ENCODE measurements at regions not wholly inside any gene's neighbourhood (a gene's known extent, or its start where the extent isn't known, plus 50 kb on each side); places are given as distances from the start of the nearest gene placed in this dataset.
A peak's percentile ranks its signal among the peaks of the same experiment; 100 is the strongest.

DNA sequence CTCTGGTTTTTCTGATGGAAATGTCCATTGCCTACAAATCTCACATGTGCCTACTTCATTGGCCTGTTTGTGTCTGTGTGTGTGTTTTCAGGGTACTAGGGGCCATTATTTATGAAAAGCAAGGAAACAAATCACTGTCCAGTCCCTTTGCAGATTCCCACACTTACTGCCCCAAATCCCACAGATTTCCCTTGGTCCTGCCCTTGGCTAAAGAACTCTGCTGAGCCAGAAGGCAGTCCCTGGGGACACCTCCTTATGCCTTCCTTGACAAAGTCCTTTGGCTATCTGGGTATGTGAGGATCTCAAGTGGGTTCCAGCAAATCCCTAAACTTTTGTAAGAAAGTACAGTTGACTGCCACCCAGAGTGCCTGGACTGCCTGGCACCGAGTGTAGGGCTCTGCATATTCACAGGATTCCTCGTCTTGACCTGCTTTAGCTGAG lies 388.1 kb downstream of the BCAT1 start:
- CTCF ChIA-PET: no interaction called here

DNA sequence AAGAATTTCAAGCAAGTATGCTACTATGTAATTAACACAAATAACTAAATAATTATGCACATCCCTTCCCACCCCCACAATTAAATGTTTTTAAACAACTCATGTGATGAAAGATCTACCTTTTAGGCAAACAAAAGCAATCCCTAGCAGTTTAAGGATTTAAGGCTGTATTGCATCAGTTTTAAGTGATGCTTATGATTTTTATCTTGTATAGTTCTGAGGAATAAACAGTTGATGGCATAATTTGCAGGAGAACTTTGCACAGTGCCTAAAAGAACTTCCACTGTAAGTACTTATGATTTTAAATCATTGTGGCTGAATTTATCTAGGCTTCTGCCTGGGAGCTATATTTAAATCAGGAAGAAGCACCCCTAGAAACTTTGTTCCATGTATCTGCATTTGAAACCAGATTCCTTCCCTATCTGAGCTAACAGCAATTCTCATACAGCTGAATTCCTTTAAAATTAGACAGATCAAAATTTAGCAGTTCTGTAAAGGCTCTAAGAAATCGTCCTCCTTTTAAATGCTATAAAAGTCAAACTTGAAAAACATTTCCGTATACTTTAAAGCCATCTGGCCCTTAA lies 388.6 kb downstream of the BCAT1 start:
- no peak overlapping the region for H3K4me3 Mint-ChIP-seq
- ATAC-seq (no peak), DNase-seq (no peak)
- no peak overlapping the region for H3K27ac Mint-ChIP-seq
- peaks cover 16% of the 10 kb centered on the region for H3K4me1 Mint-ChIP-seq (ENCODE audit: low read depth)
- ChIA-PET POLR2A (no interaction called here), CTCF (no interaction called here)
- no peaks in the 10 kb centered on the region for H3K9me3 Mint-ChIP-seq (ENCODE audit: insufficient read depth)
- H3K36me3 Mint-ChIP-seq (ENCODE audit: low read depth): no peaks in the 10 kb centered on the region
- H3K27me3 Mint-ChIP-seq (ENCODE audit: low read depth): peaks cover 60% of the 10 kb centered on the region

More for the DNA sequence above, 388.1 kb downstream of the BCAT1 start:
- H3K36me3 Mint-ChIP-seq (ENCODE audit: low read depth): no peaks in the 10 kb centered on the region
- ATAC-seq (no peak), DNase-seq (no peak)
- peaks cover 60% of the 10 kb centered on the region for H3K27me3 Mint-ChIP-seq (ENCODE audit: low read depth)
- peak overlapping the region; percentile 59 for H3K4me3 Mint-ChIP-seq
- H3K4me1 Mint-ChIP-seq (ENCODE audit: low read depth): peaks cover 16% of the 10 kb centered on the region
- H3K9me3 Mint-ChIP-seq (ENCODE audit: insufficient read depth): no peaks in the 10 kb centered on the region
- POLR2A ChIA-PET: no interaction called here
- no peak overlapping the region for H3K27ac Mint-ChIP-seq

DNA sequence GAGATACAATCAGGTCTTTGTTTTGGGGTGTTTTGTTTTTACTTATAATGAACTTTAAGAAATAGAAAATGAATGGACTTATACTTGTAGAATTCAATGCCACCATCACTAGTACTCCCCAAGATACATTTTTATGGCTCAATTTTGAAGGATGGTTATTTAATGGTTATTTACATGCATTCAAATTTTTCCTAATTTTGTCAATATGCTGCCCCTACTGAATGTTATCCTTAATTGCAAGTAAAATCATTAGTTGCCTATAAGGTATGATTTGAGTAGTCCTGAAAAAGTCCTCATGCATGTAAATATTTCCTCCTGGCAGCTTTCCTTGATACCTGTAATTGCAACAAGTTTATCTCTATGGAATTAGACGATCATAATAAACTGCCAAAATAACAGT lies 391.2 kb downstream of the BCAT1 start:
- Mint-ChIP-seq H3K36me3 (ENCODE audit: low read depth) (no peaks in the 10 kb centered on the region), H3K4me1 (ENCODE audit: low read depth) (peaks cover 7% of the 10 kb centered on the region)
- ATAC-seq: no peak

DNA sequence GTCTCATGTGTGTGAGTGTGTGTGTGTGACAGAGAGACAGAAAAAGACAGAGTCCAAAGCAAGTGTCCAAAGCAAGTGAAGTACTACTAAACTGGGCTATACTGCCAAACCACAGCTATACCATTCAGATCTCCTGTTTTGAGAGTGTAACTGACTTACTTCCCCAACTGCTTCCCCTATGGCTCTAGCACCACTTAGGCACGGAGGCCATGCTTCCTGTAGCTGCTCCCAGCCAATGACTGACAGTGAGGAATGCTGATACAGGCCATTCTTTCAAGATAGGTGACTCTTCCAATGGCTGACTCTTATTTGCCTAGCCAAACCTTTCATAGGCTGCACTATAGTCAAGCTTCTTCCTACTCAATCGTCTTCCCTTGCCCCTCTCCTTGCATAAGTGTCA lies 393.2 kb downstream of the BCAT1 start:
- Mint-ChIP-seq H3K4me3 (no peak overlapping the region), H3K27ac (no peak overlapping the region)
- POLR2A ChIA-PET: no interaction called here

More for the DNA sequence above, 391.2 kb downstream of the BCAT1 start:
- POLR2A ChIA-PET: no interaction called here
- no peak for DNase-seq
- no peak overlapping the region for H3K27ac Mint-ChIP-seq
- H3K27me3 Mint-ChIP-seq (ENCODE audit: low read depth): peaks cover 37% of the 10 kb centered on the region
- no peak overlapping the region for H3K4me3 Mint-ChIP-seq
- no peaks in the 10 kb centered on the region for H3K9me3 Mint-ChIP-seq (ENCODE audit: insufficient read depth)
- CTCF ChIA-PET: no interaction called here

GRCh38 chr12:24554612-24555295 lies 394.1 kb downstream of the BCAT1 start:
- ChIA-PET POLR2A (no interaction called here), CTCF (no interaction called here)
- ATAC-seq (no peak), DNase-seq (no peak)
- H3K4me3 Mint-ChIP-seq: no peak overlapping the region
- H3K4me1 Mint-ChIP-seq (ENCODE audit: low read depth): no peaks in the 10 kb centered on the region
- H3K9me3 Mint-ChIP-seq (ENCODE audit: insufficient read depth): no peaks in the 10 kb centered on the region
- peaks cover 11% of the 10 kb centered on the region for H3K27me3 Mint-ChIP-seq (ENCODE audit: low read depth)
- H3K27ac Mint-ChIP-seq: no peak overlapping the region
- H3K36me3 Mint-ChIP-seq (ENCODE audit: low read depth): no peaks in the 10 kb centered on the region

More for the DNA sequence above, 393.2 kb downstream of the BCAT1 start:
- Mint-ChIP-seq H3K9me3 (ENCODE audit: insufficient read depth) (no peaks in the 10 kb centered on the region), H3K4me1 (ENCODE audit: low read depth) (no peaks in the 10 kb centered on the region), H3K27me3 (ENCODE audit: low read depth) (peaks cover 21% of the 10 kb centered on the region), H3K36me3 (ENCODE audit: low read depth) (no peaks in the 10 kb centered on the region)
- DNase-seq (no peak), ATAC-seq (no peak)
- CTCF ChIA-PET: no interaction called here

GRCh38 chr12:24553259-24553658 lies 395.6 kb downstream of the BCAT1 start:
- CTCF ChIA-PET: no interaction called here
- ATAC-seq (no peak), DNase-seq (no peak)
- POLR2A ChIA-PET: no interaction called here
- peaks cover 3% of the 10 kb centered on the region for H3K27me3 Mint-ChIP-seq (ENCODE audit: low read depth)
- H3K4me3 Mint-ChIP-seq: no peak overlapping the region
- H3K9me3 Mint-ChIP-seq (ENCODE audit: insufficient read depth): no peaks in the 10 kb centered on the region
- no peak overlapping the region for H3K27ac Mint-ChIP-seq
- H3K4me1 Mint-ChIP-seq (ENCODE audit: low read depth): no peaks in the 10 kb centered on the region
- no peaks in the 10 kb centered on the region for H3K36me3 Mint-ChIP-seq (ENCODE audit: low read depth)

GRCh38 chr12:24551163-24551786 lies 397.6 kb downstream of the BCAT1 start:
- Mint-ChIP-seq H3K4me1 (ENCODE audit: low read depth) (no peaks in the 10 kb centered on the region), H3K27ac (no peak overlapping the region), H3K4me3 (no peak overlapping the region), H3K27me3 (ENCODE audit: low read depth) (no peaks in the 10 kb centered on the region), H3K9me3 (ENCODE audit: insufficient read depth) (no peaks in the 10 kb centered on the region), H3K36me3 (ENCODE audit: low read depth) (no peaks in the 10 kb centered on the region)
- ChIA-PET POLR2A (no interaction called here), CTCF (no interaction called here)
- ATAC-seq: no peak
- DNase-seq: no peak

- no peak overlapping the region for H3K27ac Mint-ChIP-seq
- DNase-seq: no peak
- no peak for ATAC-seq
- no peaks in the 10 kb centered on the region for H3K36me3 Mint-ChIP-seq (ENCODE audit: low read depth)
- H3K27me3 Mint-ChIP-seq (ENCODE audit: low read depth): no peaks in the 10 kb centered on the region
- H3K4me1 Mint-ChIP-seq (ENCODE audit: low read depth): no peaks in the 10 kb centered on the region
- CTCF ChIA-PET: no interaction called here
- no peak overlapping the region for H3K4me3 Mint-ChIP-seq
- POLR2A ChIA-PET: no interaction called here
- H3K9me3 Mint-ChIP-seq (ENCODE audit: insufficient read depth): no peaks in the 10 kb centered on the region
These were observed 398.3 kb downstream of the BCAT1 start for GRCh38 chr12:24550609-24551008.

- no peak overlapping the region for H3K4me3 Mint-ChIP-seq
- DNase-seq (no peak), ATAC-seq (no peak)
- H3K27me3 Mint-ChIP-seq (ENCODE audit: low read depth): no peaks in the 10 kb centered on the region
- H3K9me3 Mint-ChIP-seq (ENCODE audit: insufficient read depth): no peaks in the 10 kb centered on the region
- no peaks in the 10 kb centered on the region for H3K36me3 Mint-ChIP-seq (ENCODE audit: low read depth)
- no peak overlapping the region for H3K27ac Mint-ChIP-seq
- no peaks in the 10 kb centered on the region for H3K4me1 Mint-ChIP-seq (ENCODE audit: low read depth)
- ChIA-PET POLR2A (no interaction called here), CTCF (no interaction called here)
These were observed 402.2 kb downstream of the BCAT1 start for GRCh38 chr12:24546661-24547060.

DNA sequence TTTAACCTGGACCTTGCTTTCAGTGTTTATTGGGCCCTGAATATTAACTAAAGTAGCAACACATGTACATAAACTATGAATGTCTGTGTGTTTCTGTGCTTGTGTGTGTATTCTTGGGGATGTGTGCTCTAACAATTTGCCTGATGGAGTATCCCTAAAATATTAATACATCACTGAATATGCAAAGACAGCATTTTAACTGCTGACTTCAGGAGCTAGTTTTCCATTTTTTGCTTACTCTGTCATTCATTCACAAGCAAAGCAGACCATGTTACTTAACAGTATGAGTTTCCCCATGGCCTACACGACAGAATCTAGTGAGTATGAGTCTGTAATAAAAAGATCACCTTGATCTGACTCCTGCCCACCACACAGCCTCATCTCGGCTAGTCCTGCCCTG lies 402.8 kb downstream of the BCAT1 start:
- H3K27me3 Mint-ChIP-seq (ENCODE audit: low read depth): no peaks in the 10 kb centered on the region
- CTCF ChIA-PET: no interaction called here
- no peak overlapping the region for H3K4me3 Mint-ChIP-seq
- POLR2A ChIA-PET: no interaction called here
- H3K27ac Mint-ChIP-seq: no peak overlapping the region
- DNase-seq (no peak), ATAC-seq (no peak)
- no peaks in the 10 kb centered on the region for H3K4me1 Mint-ChIP-seq (ENCODE audit: low read depth)
- no peaks in the 10 kb centered on the region for H3K9me3 Mint-ChIP-seq (ENCODE audit: insufficient read depth)
- no peaks in the 10 kb centered on the region for H3K36me3 Mint-ChIP-seq (ENCODE audit: low read depth)

- Mint-ChIP-seq H3K27me3 (ENCODE audit: low read depth) (no peaks in the 10 kb centered on the region), H3K27ac (no peak overlapping the region), H3K9me3 (ENCODE audit: insufficient read depth) (no peaks in the 10 kb centered on the region), H3K36me3 (ENCODE audit: low read depth) (no peaks in the 10 kb centered on the region), H3K4me1 (ENCODE audit: low read depth) (no peaks in the 10 kb centered on the region), H3K4me3 (no peak overlapping the region)
- DNase-seq (no peak), ATAC-seq (no peak)
- ChIA-PET CTCF (no interaction called here), POLR2A (no interaction called here)
These were observed 404.5 kb downstream of the BCAT1 start for GRCh38 chr12:24544368-24544767.

GRCh38 chr12:24541193-24541871 lies 407.6 kb downstream of the BCAT1 start:
- no peak for ATAC-seq
- H3K27ac Mint-ChIP-seq: no peak overlapping the region
- no peaks in the 10 kb centered on the region for H3K27me3 Mint-ChIP-seq (ENCODE audit: low read depth)
- no peaks in the 10 kb centered on the region for H3K4me1 Mint-ChIP-seq (ENCODE audit: low read depth)
- no peak overlapping the region for H3K4me3 Mint-ChIP-seq
- no peaks in the 10 kb centered on the region for H3K36me3 Mint-ChIP-seq (ENCODE audit: low read depth)
- no peak for DNase-seq
- ChIA-PET POLR2A (no interaction called here), CTCF (no interaction called here)
- no peaks in the 10 kb centered on the region for H3K9me3 Mint-ChIP-seq (ENCODE audit: insufficient read depth)
